RWPE1 (cell line): ENCODE measurements at regions not wholly inside any gene's neighbourhood (a gene's known extent, or its start where the extent isn't known, plus 50 kb on each side); places are given as distances from the start of the nearest gene placed in this dataset.

Source experiments
- CTCF ChIA-PET: fragments of 350-600 bp; sonication (Branson Sonifier 250); formaldehyde crosslinking; extraction: SDS; loops from one replicate; lab custom pipeline; 2021; lab: Yijun Ruan, JAX
- POLR2A ChIA-PET: fragments of 400-600 bp; formaldehyde crosslinking; extraction: SDS; loops from one replicate; lab custom pipeline; 2020; ENCODE audit warnings: antibody characterized with exemption; ENCODE audit not compliant: low non-redundant PET; lab: Yijun Ruan, JAX
- DNase-seq: peaks from one replicate; pipeline ENCODE4 v3.0.0; 2012; ENCODE audit warnings: low spot score
- H3K27ac ChIP-seq: fragments of 450-650 bp; 2 replicates; pipeline ENCODE4 v1.5.1; 2017
- TF ChIP-seq, protein P1 (sequence below): fragments of 450-650 bp; conservative IDR thresholded peaks from 2 replicates; pipeline ENCODE4 v1.5.1; 2017; ENCODE audit warnings: low read depth, mild to moderate bottlenecking

GRCh38 chr4:52273885-52274284 is 222.8 kb downstream of the SPATA18 start:
- no peak overlapping the region for H3K27ac ChIP-seq
- TF ChIP-seq, protein P1, sequence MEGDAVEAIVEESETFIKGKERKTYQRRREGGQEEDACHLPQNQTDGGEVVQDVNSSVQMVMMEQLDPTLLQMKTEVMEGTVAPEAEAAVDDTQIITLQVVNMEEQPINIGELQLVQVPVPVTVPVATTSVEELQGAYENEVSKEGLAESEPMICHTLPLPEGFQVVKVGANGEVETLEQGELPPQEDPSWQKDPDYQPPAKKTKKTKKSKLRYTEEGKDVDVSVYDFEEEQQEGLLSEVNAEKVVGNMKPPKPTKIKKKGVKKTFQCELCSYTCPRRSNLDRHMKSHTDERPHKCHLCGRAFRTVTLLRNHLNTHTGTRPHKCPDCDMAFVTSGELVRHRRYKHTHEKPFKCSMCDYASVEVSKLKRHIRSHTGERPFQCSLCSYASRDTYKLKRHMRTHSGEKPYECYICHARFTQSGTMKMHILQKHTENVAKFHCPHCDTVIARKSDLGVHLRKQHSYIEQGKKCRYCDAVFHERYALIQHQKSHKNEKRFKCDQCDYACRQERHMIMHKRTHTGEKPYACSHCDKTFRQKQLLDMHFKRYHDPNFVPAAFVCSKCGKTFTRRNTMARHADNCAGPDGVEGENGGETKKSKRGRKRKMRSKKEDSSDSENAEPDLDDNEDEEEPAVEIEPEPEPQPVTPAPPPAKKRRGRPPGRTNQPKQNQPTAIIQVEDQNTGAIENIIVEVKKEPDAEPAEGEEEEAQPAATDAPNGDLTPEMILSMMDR, result no peak
- no peak for DNase-seq
- POLR2A ChIA-PET, result no interaction called here
- CTCF ChIA-PET, result interaction anchor here (0.6 kb wide), 1 partner anchor 25 kb away, joined by 4 read pairs; no protein-coding TSS in a partner anchor

GRCh38 chr4:52288212-52288855 is 237.2 kb downstream of the SPATA18 start:
- POLR2A ChIA-PET, result no interaction called here
- H3K27ac ChIP-seq, result no peak overlapping the region
- TF ChIP-seq, protein P1, result no peak
- CTCF ChIA-PET, result no interaction called here
- no peak for DNase-seq

DNA sequence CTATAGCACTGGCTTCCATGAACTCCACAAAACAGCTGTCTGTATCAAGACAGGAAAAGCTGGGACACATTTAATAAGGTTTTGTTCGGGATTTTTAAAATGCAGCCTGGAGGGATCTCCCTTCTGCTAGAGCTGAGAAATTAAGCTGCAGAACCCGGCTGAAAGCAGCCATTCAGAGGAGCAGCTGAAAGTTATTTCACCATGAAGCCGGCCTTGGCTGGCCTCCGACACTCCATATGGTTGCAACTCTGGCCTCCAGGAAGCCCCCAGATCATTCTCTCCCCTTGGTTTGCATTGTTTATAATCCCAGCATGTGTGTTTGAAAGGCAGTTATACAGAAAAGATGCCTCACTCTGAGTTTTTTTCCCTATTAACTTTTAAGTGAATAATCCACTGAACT is 239.4 kb downstream of the SPATA18 start:
- CTCF ChIA-PET, result no interaction called here
- TF ChIP-seq, protein P1, result no peak
- H3K27ac ChIP-seq, result no peak overlapping the region
- POLR2A ChIA-PET, result no interaction called here
- no peak for DNase-seq

- H3K27ac ChIP-seq, result no peak overlapping the region
- DNase-seq, result no peak
- TF ChIP-seq, protein P1, result no peak
- ChIA-PET CTCF (no interaction called here), POLR2A (no interaction called here)
Measured at GRCh38 chr4:52292245-52292644, 241.1 kb downstream of the SPATA18 start.

DNA sequence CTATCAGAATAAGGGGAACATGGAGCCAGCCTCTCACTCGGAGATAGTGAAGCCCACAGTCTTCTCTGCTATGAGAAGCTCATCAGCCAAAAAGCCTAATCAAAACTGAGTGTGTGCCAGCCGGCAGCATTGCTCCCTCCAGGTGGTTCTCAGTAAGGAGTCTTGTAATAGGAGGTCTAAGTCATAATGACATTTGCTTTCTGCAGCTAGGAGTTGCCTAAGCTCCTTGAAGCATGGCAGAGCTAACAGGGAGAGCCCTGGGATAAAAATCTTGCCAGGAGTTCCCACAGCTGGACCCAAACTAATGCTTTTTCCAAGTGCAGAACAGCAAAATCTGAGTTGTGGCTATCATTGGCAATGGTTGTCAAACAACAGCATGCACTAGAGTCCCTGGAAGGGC is 245.2 kb downstream of the SPATA18 start:
- no peak for DNase-seq
- ChIA-PET POLR2A (no interaction called here), CTCF (no interaction called here)
- H3K27ac ChIP-seq, result no peak overlapping the region
- TF ChIP-seq, protein P1, result no peak

- ChIA-PET POLR2A (no interaction called here), CTCF (no interaction called here)
- TF ChIP-seq, protein P1, result no peak
- no peak overlapping the region for H3K27ac ChIP-seq
- DNase-seq, result no peak
Measured at GRCh38 chr4:52298444-52298843, 247.3 kb downstream of the SPATA18 start.
